SK-N-SH treated with all-trans-retinoic acid at 6 μM for 48 hours (cell line): ENCODE measurements at regions not wholly inside any gene's neighbourhood (a gene's known extent, or its start where the extent isn't known, plus 50 kb on each side); places are given as distances from the start of the nearest gene placed in this dataset.

Experiments used
- ATAC-seq: fragments of 200-7000 bp; cut with Tn5 transposase; 3 replicates; pipeline ENCODE4 v1.9.1; 2020; ENCODE audit warnings: mild to moderate bottlenecking, moderate library complexity
- ARNTL ChIP-seq: fragments of 450-650 bp; formaldehyde crosslinking; IDR thresholded peaks from 2 replicates; pipeline ENCODE4 v1.5.0; 2020; ENCODE audit warnings: low read depth, mild to moderate bottlenecking, moderate library complexity, borderline replicate concordance
- BACH2 ChIP-seq: fragments of 250-450 bp; sonication (Bioruptor Pico); IDR thresholded peaks from 2 replicates; pipeline ENCODE4 v1.9.0; 2021; ENCODE audit warnings: mild to moderate bottlenecking, borderline replicate concordance
- CREB5 ChIP-seq: fragments of 250-450 bp; sonication (Bioruptor Pico); IDR thresholded peaks from 2 replicates; pipeline ENCODE4 v1.5.1; 2020; ENCODE audit warnings: low read depth, mild to moderate bottlenecking, moderate library complexity
- CSDC2 ChIP-seq: fragments of 250-450 bp; sonication (Bioruptor Pico); IDR thresholded peaks from 2 replicates; pipeline ENCODE4 v1.5.0; 2020; ENCODE audit warnings: mild to moderate bottlenecking, moderate library complexity
- CSRNP3 ChIP-seq: fragments of 250-450 bp; sonication (Bioruptor Pico); IDR thresholded peaks from 2 replicates; pipeline ENCODE4 v1.5.1; 2021; ENCODE audit warnings: mild to moderate bottlenecking, moderate library complexity
- GLIS3 ChIP-seq: fragments of 250-450 bp; sonication (Bioruptor Pico); IDR thresholded peaks from 2 replicates; pipeline ENCODE4 v1.5.0; 2020; ENCODE audit warnings: mild to moderate bottlenecking, moderate library complexity
- ISL1 ChIP-seq: fragments of 250-450 bp; sonication (Bioruptor Pico); IDR thresholded peaks from 2 replicates; pipeline ENCODE4 v2.1.2; 2022; ENCODE audit warnings: mild to moderate bottlenecking, moderate library complexity
- OSR1 ChIP-seq: fragments of 250-450 bp; sonication (Bioruptor Pico); IDR thresholded peaks from 2 replicates; pipeline ENCODE4 v1.8.0; 2022; ENCODE audit warnings: moderate library complexity, mild to moderate bottlenecking, inconsistent platforms
- PATZ1 ChIP-seq: fragments of 250-450 bp; sonication (Bioruptor Pico); IDR thresholded peaks from 2 replicates; pipeline ENCODE4 v1.8.0; 2020; ENCODE audit warnings: mild to moderate bottlenecking, moderate library complexity, borderline replicate concordance
- POU6F1 ChIP-seq: fragments of 250-450 bp; sonication (Bioruptor Pico); IDR thresholded peaks from 2 replicates; pipeline ENCODE4 v1.8.0; 2021; ENCODE audit warnings: low read depth, mild to moderate bottlenecking, moderate library complexity, borderline replicate concordance
- PPARA ChIP-seq: fragments of 250-450 bp; sonication (Bioruptor Pico); IDR thresholded peaks from 2 replicates; pipeline ENCODE4 v1.5.0; 2020; ENCODE audit warnings: mild to moderate bottlenecking, borderline replicate concordance
- RARB ChIP-seq: fragments of 250-450 bp; sonication (Bioruptor Pico); IDR thresholded peaks from 2 replicates; pipeline ENCODE4 v1.8.0; 2021; ENCODE audit warnings: mild to moderate bottlenecking, moderate library complexity
- SNAI2 ChIP-seq: fragments of 250-450 bp; sonication (Bioruptor Pico); IDR thresholded peaks from 2 replicates; pipeline ENCODE4 v1.5.0; 2020; ENCODE audit warnings: mild to moderate bottlenecking, moderate library complexity
- TCF4 ChIP-seq: fragments of 250-450 bp; sonication (Bioruptor Pico); IDR thresholded peaks from 2 replicates; pipeline ENCODE4 v1.8.0; 2021; ENCODE audit warnings: mild to moderate bottlenecking, moderate library complexity, borderline replicate concordance
- TSHZ2 ChIP-seq: fragments of 250-450 bp; sonication (Bioruptor Pico); IDR thresholded peaks from 2 replicates; pipeline ENCODE4 v1.5.0; 2020; ENCODE audit warnings: mild to moderate bottlenecking, moderate library complexity
- ZC3H10 ChIP-seq: fragments of 250-450 bp; sonication (Bioruptor Pico); IDR thresholded peaks from 2 replicates; pipeline ENCODE4 v1.5.1; 2021; ENCODE audit warnings: mild to moderate bottlenecking, moderate library complexity
- ZFP3 ChIP-seq: fragments of 250-450 bp; sonication (Bioruptor Pico); IDR thresholded peaks from 2 replicates; pipeline ENCODE4 v1.5.0; 2020; ENCODE audit warnings: mild to moderate bottlenecking, moderate library complexity
- ZNF70 ChIP-seq: fragments of 450-650 bp; formaldehyde crosslinking; IDR thresholded peaks from 2 replicates; pipeline ENCODE4 v1.5.0; 2020; ENCODE audit warnings: mild to moderate bottlenecking, moderate library complexity
- ZNF8 ChIP-seq: fragments of 450-650 bp; formaldehyde crosslinking; IDR thresholded peaks from 2 replicates; pipeline ENCODE4 v1.5.0; 2020; ENCODE audit warnings: mild to moderate bottlenecking, moderate library complexity

GRCh38 chr15:69529141-69529540, 76.5 kb downstream of the RPLP1 start:
- TF ChIP-seq TCF4 (CRISPR knock-in tag) (no peak), ZFP3 (no peak), ZNF70 (CRISPR knock-in tag) (no peak), CSDC2 (CRISPR knock-in tag) (no peak), ARNTL (CRISPR knock-in tag) (no peak), CSRNP3 (no peak), GLIS3 (CRISPR knock-in tag) (no peak), OSR1 (CRISPR knock-in tag) (no peak), PPARA (no peak), ISL1 (CRISPR knock-in tag) (no peak), CREB5 (CRISPR knock-in tag) (no peak), BACH2 (no peak), POU6F1 (no peak), SNAI2 (CRISPR knock-in tag) (no peak), RARB (no peak), TSHZ2 (CRISPR knock-in tag) (no peak), ZC3H10 (CRISPR knock-in tag) (no peak)
- TF ChIP-seq, all 23 proteins: peak for 0
- ATAC-seq, result no peak

GRCh38 chr15:69529961-69530633, 77.5 kb downstream of the RPLP1 start:
- no peak for ATAC-seq
- TF ChIP-seq TSHZ2 (CRISPR knock-in tag), result no peak
- no peak for TF ChIP-seq ZFP3
- no peak for TF ChIP-seq PATZ1 (CRISPR knock-in tag)
- TF ChIP-seq ZC3H10 (CRISPR knock-in tag), result no peak
- no peak for TF ChIP-seq PPARA
- no peak for TF ChIP-seq CREB5 (CRISPR knock-in tag)
- no peak for TF ChIP-seq BACH2
- no peak for TF ChIP-seq GLIS3 (CRISPR knock-in tag)
- TF ChIP-seq CSDC2 (CRISPR knock-in tag), result no peak
- TF ChIP-seq ZNF8 (CRISPR knock-in tag), result no peak
- no peak for TF ChIP-seq OSR1 (CRISPR knock-in tag)
